Memory B cell (primary cell): ENCODE measurements at regions not wholly inside any gene's neighbourhood (a gene's known extent, or its start where the extent isn't known, plus 50 kb on each side); places are given as distances from the start of the nearest gene placed in this dataset.

Experiments
- ATAC-seq: fragments of 150-1000 bp; cut with Tn5 transposase; 2 replicates; pipeline ENCODE4 v1.10.0; 2021; ENCODE audit warnings: low read depth, mild to moderate bottlenecking, moderate library complexity
- DNase-seq, 2 donors: peaks; one replicate each; pipeline ENCODE4 v3.0.0; 2022; ENCODE audit warnings: low spot score in 2 of 2
- H3K27ac Mint-ChIP-seq: one replicate; pipeline ENCODE4 v1.8.0; 2022; ENCODE audit warnings: mild to moderate bottlenecking, moderate library complexity, mixed read lengths
- H3K27me3 Mint-ChIP-seq: one replicate; pipeline ENCODE4 v1.8.0; 2022; ENCODE audit warnings: mixed read lengths
- H3K36me3 Mint-ChIP-seq: one replicate; pipeline ENCODE4 v1.8.0; 2022; ENCODE audit warnings: mild to moderate bottlenecking, mixed read lengths
- H3K4me1 Mint-ChIP-seq: one replicate; pipeline ENCODE4 v1.8.0; 2022; ENCODE audit warnings: mixed read lengths
- H3K4me3 Mint-ChIP-seq: one replicate; pipeline ENCODE4 v1.8.0; 2022; ENCODE audit warnings: mild to moderate bottlenecking, moderate library complexity, mixed read lengths
- H3K9me3 Mint-ChIP-seq: one replicate; pipeline ENCODE4 v1.8.0; 2022; ENCODE audit warnings: mixed read lengths

DNA sequence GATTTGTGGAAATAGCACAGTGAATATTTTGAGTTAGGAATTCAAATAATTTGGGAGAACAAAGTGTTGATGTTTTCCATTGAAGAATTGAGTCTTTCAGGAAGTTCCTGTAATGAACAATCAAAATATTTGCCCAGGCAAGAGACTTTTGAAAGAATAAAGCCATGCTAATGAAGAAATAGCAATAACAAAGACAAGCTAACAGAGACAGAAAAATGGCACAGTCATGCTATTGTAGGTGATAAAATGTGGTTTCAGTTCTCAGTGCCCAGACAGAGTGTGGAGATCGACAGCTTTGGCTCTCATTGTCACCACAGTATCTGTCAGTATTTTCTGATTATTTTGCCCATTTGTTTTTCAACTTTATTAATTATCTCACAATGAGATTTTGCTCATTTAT lies 490.8 kb upstream of the PIK3C3 start:
- Mint-ChIP-seq H3K27me3 (no peaks in the 10 kb centered on the region), H3K27ac (no peak overlapping the region), H3K4me1 (no peaks in the 10 kb centered on the region), H3K9me3 (peaks cover 4% of the 10 kb centered on the region), H3K4me3 (no peak overlapping the region), H3K36me3 (no peaks in the 10 kb centered on the region)
- DNase-seq (no peak), ATAC-seq (no peak)

DNA sequence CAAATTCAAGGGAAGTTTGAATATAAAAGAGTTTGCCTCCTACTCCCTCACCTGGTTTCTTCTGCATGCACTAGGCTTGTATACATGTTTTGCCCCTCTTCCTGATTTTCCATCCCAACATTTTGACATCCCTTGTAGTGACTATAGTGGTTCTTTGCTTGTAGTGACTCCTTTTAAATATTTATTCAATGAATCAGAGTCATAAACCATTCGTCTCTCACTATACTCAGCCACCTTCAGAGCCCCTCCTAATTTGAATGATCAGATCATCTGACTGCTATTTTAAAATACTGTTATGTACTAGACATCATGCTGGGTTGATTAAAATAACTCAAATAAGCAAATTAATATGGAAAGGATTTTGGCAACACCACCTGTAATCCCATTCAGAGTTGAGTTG lies 492.1 kb upstream of the PIK3C3 start:
- ATAC-seq (no peak), DNase-seq (no peak)
- peaks cover 4% of the 10 kb centered on the region for H3K9me3 Mint-ChIP-seq
- H3K36me3 Mint-ChIP-seq, result no peaks in the 10 kb centered on the region
- H3K27me3 Mint-ChIP-seq, result no peaks in the 10 kb centered on the region
- H3K27ac Mint-ChIP-seq, result no peak overlapping the region
- no peaks in the 10 kb centered on the region for H3K4me1 Mint-ChIP-seq
- no peak overlapping the region for H3K4me3 Mint-ChIP-seq

DNA sequence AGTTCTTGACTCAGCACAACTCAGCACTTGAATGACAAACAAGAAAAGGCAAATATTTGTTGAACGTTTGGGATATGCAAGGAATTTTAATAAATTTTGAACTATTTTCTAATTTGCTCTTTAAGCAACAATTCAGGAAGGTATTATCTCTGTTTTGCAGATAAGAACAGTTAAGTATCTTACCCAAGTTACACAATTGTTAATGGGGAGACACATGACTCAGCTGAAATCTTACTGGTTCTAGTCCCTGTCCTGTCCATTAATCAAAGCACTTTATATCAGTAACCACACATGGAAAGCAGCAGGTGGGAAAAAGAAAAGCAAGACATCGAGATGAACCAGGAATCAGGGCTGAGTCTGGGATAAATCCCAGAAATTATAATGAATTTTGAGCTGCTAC lies 493.9 kb upstream of the PIK3C3 start:
- Mint-ChIP-seq H3K27me3 (no peaks in the 10 kb centered on the region), H3K9me3 (peaks cover 2% of the 10 kb centered on the region), H3K4me3 (no peak overlapping the region), H3K27ac (no peak overlapping the region), H3K36me3 (no peaks in the 10 kb centered on the region), H3K4me1 (no peaks in the 10 kb centered on the region)
- ATAC-seq (no peak), DNase-seq (no peak)

DNA sequence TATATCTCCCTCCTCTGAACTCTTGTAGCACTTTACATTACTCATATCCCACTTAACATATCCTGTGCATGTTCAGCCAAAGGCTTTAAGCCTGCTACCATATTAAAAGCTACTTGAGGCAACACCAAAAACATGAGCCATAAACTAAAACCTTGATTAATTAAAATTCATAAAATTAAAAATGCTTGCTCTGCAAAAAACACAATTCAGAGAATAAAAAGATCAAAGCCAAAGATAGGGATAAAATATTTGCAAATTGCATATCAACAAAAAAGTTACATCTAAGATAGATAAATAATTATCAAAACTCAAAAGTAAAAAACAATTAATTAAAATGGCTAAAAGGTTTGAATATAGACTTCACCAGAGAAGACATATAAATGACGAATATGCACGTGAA lies 495.4 kb upstream of the PIK3C3 start:
- DNase-seq (no peak), ATAC-seq (no peak)
- no peak overlapping the region for H3K27ac Mint-ChIP-seq
- H3K9me3 Mint-ChIP-seq, result peaks cover 3% of the 10 kb centered on the region
- H3K36me3 Mint-ChIP-seq, result no peaks in the 10 kb centered on the region
- H3K4me3 Mint-ChIP-seq, result no peak overlapping the region
- no peaks in the 10 kb centered on the region for H3K4me1 Mint-ChIP-seq
- H3K27me3 Mint-ChIP-seq, result no peaks in the 10 kb centered on the region

DNA sequence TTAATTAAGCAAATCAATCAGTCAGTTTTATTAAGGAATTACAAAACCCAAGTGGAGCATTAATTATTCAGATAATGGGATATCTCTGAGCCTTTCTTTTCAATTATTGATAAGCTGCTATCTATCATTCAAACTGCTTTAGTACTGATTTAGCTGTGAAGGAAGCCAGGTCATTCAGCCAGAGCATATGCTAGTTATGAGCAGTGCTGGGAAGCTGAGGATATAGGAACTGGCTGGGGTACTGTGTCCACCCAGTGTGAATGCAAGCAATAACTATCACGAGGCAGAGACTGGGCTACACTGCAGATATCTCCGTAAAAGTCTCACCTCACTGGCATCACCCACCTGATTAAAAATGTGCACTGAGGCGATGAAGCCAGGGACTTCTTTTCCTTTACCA lies 496.7 kb upstream of the PIK3C3 start:
- no peak overlapping the region for H3K27ac Mint-ChIP-seq
- no peaks in the 10 kb centered on the region for H3K36me3 Mint-ChIP-seq
- peaks cover 3% of the 10 kb centered on the region for H3K9me3 Mint-ChIP-seq
- no peaks in the 10 kb centered on the region for H3K27me3 Mint-ChIP-seq
- no peak overlapping the region for H3K4me3 Mint-ChIP-seq
- DNase-seq (no peak), ATAC-seq (no peak)
- no peaks in the 10 kb centered on the region for H3K4me1 Mint-ChIP-seq

DNA sequence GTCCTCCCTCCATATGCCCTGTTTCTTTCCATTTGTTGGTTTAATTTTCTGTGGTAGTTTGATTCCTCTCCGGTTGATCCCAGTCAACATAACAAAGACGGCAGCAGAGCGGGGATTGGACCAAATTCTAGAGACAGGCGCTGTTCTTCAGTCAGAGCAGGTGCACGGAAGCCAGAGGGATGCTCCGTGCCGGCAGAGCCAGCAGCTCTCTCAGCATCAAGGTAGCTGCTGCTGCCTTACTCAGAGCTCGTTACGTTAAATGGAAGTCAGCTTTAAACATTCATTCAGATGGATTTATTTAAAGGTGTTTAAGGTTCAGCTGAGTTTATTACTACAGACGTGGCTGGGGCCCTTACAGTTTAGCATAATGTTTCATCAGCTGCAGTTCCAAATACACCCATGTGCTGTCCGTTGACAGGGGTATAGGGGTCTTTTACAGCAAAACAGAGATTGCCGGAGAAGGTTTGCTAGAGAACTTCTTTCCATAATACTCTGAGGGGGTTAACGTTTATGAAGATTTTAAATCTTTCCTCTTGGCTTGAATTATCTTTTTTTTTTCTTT lies 497.2 kb upstream of the PIK3C3 start:
- Mint-ChIP-seq H3K4me1 (no peaks in the 10 kb centered on the region), H3K27ac (no peak overlapping the region), H3K4me3 (no peak overlapping the region), H3K27me3 (no peaks in the 10 kb centered on the region), H3K9me3 (peaks cover 3% of the 10 kb centered on the region), H3K36me3 (no peaks in the 10 kb centered on the region)
- no peak for DNase-seq
- ATAC-seq, result no peak

DNA sequence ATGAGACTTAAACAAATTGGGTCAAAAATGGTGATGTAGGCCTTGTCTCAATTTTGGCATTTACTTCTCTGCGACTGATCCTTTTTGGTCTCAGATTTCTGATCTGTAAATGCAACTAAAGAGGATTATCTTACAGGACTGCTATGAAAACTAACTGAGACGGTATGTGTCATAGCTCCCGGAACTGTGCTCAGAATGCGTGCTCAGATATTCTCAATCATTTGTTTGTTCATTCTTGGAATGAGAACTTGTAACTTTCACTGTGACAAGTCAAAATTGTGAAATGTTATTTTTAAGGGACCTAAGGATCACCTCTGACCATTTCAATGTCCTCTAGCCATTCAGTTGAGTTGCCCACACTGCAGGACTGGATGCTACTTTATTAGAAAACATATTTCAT lies 498.2 kb upstream of the PIK3C3 start:
- Mint-ChIP-seq H3K27me3 (no peaks in the 10 kb centered on the region), H3K4me3 (no peak overlapping the region), H3K36me3 (no peaks in the 10 kb centered on the region), H3K4me1 (no peaks in the 10 kb centered on the region), H3K27ac (no peak overlapping the region), H3K9me3 (peaks cover 5% of the 10 kb centered on the region)
- no peak for DNase-seq
- ATAC-seq, result no peak

DNA sequence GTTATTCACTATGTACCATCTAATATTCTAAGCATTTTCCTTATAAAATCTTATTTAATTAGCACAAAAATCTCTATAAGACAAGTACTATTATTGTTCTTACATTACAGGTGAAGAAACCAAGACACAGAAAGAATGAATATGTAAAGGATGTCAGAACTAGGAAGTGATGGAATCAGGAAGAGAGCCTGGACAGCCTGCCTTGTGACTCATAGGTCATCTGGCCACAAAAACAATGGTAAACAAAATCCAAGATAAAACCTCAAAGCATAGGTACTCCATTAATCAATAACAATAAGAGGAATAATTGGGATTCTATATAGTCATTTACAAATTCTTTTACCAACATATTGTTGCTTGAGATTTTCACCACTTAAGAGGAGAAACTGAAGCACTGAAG lies 505.4 kb upstream of the PIK3C3 start:
- no peaks in the 10 kb centered on the region for H3K36me3 Mint-ChIP-seq

DNA sequence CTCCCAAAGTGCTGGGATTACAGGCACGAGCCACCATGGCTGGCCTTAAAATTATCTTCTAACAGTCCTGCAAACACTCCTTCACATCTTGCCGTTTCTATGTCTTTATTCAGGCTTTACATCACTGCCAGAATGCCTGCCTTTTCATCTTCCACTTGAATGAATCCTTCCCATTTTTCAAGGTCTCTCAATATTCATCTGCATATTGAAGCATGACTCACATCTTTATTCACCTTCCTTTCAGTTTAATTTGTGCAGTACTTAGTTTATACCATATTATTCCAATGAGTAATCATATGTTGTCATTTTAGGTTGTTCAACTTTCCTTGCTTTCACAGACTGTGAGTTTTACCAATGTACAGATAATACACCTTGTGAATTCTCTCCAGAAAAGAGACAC lies 510.1 kb upstream of the PIK3C3 start:
- H3K4me3 Mint-ChIP-seq, result no peak overlapping the region
- H3K27ac Mint-ChIP-seq, result no peak overlapping the region
- no peaks in the 10 kb centered on the region for H3K4me1 Mint-ChIP-seq
- H3K36me3 Mint-ChIP-seq, result no peaks in the 10 kb centered on the region
- peaks cover 10% of the 10 kb centered on the region for H3K9me3 Mint-ChIP-seq
- ATAC-seq, result no peak
- no peaks in the 10 kb centered on the region for H3K27me3 Mint-ChIP-seq
- no peak for DNase-seq

More for the DNA sequence above, 505.4 kb upstream of the PIK3C3 start:
- no peak for ATAC-seq
- H3K27me3 Mint-ChIP-seq, result no peaks in the 10 kb centered on the region
- H3K9me3 Mint-ChIP-seq, result peaks cover 7% of the 10 kb centered on the region
- DNase-seq, result no peak
- no peak overlapping the region for H3K4me3 Mint-ChIP-seq
- H3K27ac Mint-ChIP-seq, result no peak overlapping the region
- H3K4me1 Mint-ChIP-seq, result no peaks in the 10 kb centered on the region

DNA sequence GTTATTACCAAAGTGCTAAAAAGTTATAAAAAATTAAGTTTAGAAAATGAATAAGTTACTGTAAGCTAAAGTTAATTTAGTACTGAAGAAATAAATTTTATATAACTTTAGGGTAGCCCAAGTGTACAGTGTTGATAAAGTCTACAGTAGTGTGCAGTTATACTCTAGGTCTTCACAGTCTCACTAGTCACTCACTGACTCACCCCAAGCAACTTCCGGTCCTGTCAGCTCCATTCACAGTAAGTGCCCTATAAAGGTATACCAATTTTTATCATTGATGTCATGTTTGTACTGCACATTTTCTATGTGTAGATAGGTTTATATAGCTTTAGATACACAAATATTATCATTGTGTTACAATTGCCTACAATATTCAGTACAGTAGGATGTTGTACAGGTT lies 518.3 kb upstream of the PIK3C3 start:
- Mint-ChIP-seq H3K27me3 (no peaks in the 10 kb centered on the region), H3K36me3 (no peaks in the 10 kb centered on the region), H3K27ac (no peak overlapping the region), H3K4me3 (no peak overlapping the region), H3K9me3 (peaks cover 12% of the 10 kb centered on the region), H3K4me1 (no peaks in the 10 kb centered on the region)
- DNase-seq (no peak), ATAC-seq (no peak)

DNA sequence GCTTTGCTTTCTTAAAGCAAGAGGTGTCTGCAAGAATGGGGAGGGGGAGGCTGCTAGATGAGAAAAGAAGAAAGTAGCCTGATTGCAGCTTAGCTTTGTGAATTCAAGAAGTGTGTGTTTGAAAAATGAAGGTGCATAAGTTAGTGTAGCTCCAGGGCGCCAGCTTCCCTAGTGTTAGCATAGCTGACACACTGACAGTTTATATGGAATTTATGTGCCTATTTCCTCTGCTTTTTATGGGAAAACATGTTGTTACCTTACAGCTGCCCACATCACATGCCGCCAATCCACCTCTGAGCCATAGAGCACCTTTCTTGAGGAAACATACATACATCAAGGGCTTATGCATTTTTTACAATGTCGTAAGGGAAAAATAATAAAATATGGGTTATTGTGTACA lies 536.4 kb upstream of the PIK3C3 start:
- no peak for DNase-seq
- Mint-ChIP-seq H3K36me3 (no peaks in the 10 kb centered on the region), H3K4me1 (no peaks in the 10 kb centered on the region), H3K27ac (no peak overlapping the region), H3K27me3 (no peaks in the 10 kb centered on the region), H3K4me3 (no peak overlapping the region), H3K9me3 (peaks cover 4% of the 10 kb centered on the region)
- ATAC-seq, result no peak

DNA sequence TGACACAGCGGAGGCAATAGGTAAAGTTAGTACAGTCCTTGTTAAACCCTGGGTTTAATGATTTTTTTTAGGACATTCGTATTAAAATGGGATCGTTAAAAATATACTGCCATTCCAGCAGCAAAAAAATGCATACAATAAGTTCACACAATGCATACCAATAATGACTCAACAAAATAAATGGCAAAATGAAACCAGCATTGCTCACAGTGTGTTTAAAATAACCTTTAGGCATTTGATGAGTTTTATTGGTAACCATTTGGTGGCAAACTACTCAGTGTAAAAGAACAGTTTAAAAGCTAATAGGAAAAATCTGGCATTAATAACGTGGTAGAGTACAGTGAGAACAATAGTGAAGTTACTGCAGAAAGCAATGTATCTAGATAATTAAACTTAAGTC lies 539.0 kb upstream of the PIK3C3 start:
- Mint-ChIP-seq H3K27me3 (no peaks in the 10 kb centered on the region), H3K27ac (no peak overlapping the region), H3K9me3 (peaks cover 4% of the 10 kb centered on the region), H3K4me3 (no peak overlapping the region), H3K36me3 (no peaks in the 10 kb centered on the region), H3K4me1 (no peaks in the 10 kb centered on the region)
- DNase-seq (no peak), ATAC-seq (no peak)

DNA sequence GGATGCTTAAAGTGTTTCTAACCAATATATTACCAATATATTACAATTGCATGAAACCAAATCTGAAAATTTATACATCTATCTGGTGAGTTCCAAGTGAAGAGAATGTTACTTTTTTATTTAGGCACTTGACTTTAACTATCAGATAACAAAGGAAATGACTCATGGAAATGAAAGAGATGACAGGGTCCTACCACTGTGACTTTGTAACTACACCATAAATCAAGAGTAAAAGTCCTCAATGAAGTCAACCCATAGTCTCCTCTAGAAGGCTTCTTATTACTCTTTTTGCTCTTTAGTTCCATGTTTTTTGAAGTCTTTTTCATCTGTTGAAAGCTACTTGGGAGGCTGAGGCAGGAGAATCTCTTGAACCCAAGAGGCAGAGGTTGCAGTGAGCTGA lies 545.0 kb upstream of the PIK3C3 start:
- no peak for ATAC-seq
- H3K4me1 Mint-ChIP-seq, result no peaks in the 10 kb centered on the region
- no peaks in the 10 kb centered on the region for H3K27me3 Mint-ChIP-seq
- H3K4me3 Mint-ChIP-seq, result no peak overlapping the region
- H3K9me3 Mint-ChIP-seq, result peaks cover 6% of the 10 kb centered on the region
- H3K36me3 Mint-ChIP-seq, result no peaks in the 10 kb centered on the region
- no peak for DNase-seq
- no peak overlapping the region for H3K27ac Mint-ChIP-seq

DNA sequence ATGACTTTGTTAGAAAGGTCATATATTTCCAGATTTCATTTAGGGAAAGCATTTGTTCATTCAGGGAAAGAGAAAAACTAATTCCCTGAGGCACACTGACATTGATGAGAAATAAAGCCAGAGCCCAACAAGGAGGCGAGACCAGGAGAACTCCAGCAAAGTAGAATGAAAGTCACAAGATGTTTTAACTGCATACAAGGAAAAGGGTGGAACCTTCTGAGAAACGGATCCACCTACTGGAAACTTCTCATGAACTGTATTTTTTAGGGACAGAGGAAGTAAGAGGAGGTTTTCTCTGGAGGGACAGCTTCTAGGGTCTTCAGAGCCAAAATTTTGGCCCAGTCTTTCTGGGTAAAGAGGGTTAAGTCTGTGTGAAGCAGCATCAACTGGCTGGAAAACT lies 548.2 kb upstream of the PIK3C3 start:
- no peak overlapping the region for H3K27ac Mint-ChIP-seq
- no peak for DNase-seq
- H3K36me3 Mint-ChIP-seq, result no peaks in the 10 kb centered on the region
- ATAC-seq, result no peak
- H3K27me3 Mint-ChIP-seq, result no peaks in the 10 kb centered on the region
- H3K4me1 Mint-ChIP-seq, result no peaks in the 10 kb centered on the region
- no peak overlapping the region for H3K4me3 Mint-ChIP-seq
- peaks cover 4% of the 10 kb centered on the region for H3K9me3 Mint-ChIP-seq

DNA sequence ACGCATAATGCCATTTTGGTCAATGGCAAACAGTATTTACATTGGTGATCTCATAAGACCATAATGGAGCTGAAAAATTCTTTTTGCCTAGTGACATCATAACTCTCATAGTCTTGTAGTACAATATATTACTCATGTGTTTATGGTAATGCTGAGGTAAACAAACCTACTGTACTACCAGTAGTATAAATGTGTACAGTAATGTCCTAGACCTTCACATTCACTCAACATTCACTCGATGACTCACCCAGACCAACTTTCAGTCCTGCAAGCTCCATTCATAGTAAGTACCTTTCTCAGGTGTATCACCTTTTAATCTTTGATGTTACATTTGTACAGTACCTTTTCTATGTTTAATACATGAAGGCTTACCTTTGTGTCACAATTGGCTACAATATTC lies 558.2 kb upstream of the PIK3C3 start:
- Mint-ChIP-seq H3K27ac (no peak overlapping the region), H3K4me3 (no peak overlapping the region), H3K27me3 (no peaks in the 10 kb centered on the region), H3K9me3 (peaks cover 2% of the 10 kb centered on the region), H3K4me1 (no peaks in the 10 kb centered on the region), H3K36me3 (no peaks in the 10 kb centered on the region)
- DNase-seq, result no peak
- ATAC-seq, result no peak

DNA sequence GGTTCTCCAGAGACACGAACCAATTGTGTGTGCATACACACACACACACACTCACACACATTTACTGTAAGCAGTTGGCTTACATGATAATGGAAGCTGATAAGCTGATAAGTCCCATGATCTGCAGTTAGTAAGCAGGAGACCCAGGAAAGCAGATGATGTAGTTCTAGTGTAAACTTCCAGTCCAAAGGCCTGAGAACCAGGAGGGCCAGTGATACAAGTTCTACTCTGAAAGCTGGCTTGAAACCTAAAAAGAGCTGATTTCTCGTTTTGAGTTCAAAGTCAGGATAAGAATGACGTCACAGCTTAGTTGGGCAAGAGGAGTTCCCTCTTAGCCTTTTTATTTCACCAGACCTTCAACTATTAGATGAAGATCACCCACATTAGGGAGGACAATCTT lies 558.8 kb upstream of the PIK3C3 start:
- no peak for ATAC-seq
- no peaks in the 10 kb centered on the region for H3K27me3 Mint-ChIP-seq
- no peak overlapping the region for H3K27ac Mint-ChIP-seq
- H3K36me3 Mint-ChIP-seq, result no peaks in the 10 kb centered on the region
- no peak overlapping the region for H3K4me3 Mint-ChIP-seq
- no peak for DNase-seq
- H3K4me1 Mint-ChIP-seq, result no peaks in the 10 kb centered on the region
- H3K9me3 Mint-ChIP-seq, result peaks cover 2% of the 10 kb centered on the region
